ENCODE measurements at regions not wholly inside any gene's neighbourhood (a gene's known extent, or its start where the extent isn't known, plus 50 kb on each side); places are given as distances from the start of the nearest gene placed in this dataset.
"Not testable (repeated sequence)": the region's sequence is repeated elsewhere in the genome, so short reads cannot be mapped to it uniquely, and the experiment has no call there.

DNA sequence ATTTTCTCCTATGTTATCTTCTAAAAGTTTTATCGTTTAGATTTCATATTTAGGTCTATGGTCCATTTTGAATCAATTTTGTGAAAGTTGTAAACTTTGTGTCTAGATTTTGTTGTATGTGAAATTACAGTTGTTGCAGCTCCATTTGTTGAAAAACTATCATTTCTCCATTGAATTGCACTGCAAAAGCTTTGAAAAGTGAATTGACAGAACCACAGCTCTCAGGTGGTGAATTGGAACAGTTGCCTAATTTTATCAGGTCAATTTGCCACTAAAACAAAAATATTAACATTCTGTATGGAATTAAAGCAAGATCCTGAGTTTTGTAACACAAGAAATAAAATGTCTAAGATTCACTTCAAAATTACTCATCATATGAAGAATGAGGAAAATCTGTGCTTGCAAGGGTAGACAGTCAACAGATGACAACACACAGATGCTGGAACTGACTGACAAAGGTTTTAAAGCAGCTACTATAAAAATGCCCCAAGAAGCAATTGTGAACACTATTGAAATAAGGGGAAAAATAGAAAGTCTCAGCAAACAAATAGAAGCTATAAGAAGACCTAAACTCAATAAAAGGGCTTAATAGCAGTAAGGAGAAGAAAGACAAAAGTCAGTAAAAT lies 346.7 kb downstream of the PAX1 start:
- no peak for DNase-seq

DNA sequence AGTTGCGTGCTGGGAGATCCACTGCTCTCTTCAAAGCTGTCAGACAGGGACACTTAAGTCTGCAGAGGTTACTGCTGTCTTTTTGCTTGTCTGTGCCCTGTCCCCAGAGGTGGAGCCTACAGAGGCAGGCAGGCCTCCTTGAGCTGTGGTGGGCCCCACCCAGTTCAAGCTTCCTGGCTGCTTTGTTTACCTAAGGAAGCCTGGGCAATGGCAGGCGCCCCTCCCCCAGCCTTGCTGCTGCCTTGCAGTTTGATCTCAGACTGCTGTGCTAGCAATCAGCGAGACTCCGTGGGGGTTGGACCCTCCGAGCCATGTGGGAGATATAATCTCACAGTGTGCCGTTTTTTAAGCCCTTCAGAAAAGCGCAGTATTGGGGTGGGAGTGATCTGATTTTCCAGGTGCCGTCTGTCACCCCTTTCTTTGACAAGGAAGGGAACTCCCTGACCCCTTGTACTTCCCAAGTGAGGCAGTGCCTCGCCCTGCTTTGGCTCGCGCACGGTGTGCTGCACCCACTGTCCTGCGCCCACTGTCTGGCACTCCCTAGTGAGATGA lies 340.6 kb downstream of the PAX1 start:
- not testable (repeated sequence) for DNase-seq

DNA sequence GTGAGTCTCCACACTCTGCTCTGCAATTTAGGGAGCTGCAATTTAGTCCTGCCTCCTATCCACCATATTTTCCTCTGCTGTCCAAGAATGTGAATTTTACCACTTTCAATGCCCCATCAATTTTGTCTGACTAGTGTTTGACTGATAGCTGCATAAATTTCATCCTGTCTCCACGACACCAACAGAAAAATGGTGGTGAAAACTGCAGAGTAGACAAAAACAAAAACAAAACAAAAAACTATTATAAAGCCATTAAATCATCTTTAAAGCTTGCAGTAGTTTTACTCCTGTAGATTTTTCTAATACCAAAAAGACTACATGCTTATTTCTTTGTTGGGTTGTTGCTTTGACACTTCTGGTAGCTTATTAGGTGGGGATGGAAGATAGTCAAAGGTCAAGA lies 322.0 kb downstream of the PAX1 start:
- DNase-seq, result no peak

DNA sequence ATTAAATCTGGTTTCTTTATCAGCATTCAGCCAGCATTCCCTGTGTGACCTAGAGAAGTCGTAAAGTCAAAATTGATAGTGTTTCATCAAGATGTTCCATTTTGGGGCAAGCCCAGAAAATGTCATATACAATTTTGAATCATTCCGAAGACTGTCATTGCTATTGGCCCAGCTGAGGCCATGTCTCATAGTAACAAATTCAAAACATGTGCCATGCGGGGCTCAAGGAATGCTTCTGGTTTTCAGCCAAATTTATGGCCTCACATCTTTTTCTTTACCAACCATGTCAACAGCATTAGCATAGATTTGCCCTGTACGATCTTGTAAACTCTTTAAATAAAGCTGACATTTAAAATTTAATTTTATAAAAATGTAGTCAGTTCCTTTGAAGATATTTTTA lies 314.7 kb downstream of the PAX1 start:
- no peak for DNase-seq

DNA sequence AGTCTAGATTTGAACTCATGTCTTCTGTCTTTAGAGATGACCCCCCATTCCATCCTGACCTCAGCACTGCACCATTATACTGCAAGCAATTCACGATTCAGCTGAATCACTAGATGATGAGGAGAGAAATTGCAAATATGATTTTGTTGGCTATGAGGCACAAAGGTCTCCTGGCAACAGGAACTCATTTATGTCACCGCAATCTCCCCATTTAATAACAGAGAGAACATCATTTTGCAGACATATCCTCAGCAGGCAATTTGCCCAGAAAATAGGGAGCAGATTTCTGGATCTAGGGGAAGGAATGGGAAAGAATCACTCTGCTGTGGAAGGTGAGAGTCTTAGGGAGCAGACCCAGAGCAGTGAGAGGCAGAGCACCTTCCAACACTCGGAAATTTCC lies 303.0 kb downstream of the PAX1 start:
- no peak for DNase-seq

DNA sequence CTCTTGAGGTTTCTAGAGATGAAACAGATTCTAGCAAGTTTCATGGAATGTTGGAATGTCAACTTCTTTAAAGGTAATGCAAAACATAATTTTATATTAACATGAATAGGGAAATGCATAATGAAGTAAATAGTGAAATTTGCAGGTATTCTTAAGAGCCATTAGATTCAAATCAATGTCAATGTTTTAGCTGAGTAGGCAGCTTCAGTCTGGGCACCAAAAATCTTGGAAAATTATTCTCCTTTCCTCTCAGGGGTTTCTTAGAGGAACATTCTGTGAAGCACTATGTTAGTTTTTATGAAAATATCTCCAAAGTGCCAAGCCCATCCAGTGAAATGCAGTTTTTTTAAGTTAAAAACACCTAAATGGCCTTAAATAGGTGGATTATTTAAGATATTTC lies 300.8 kb downstream of the PAX1 start:
- no peak for DNase-seq

DNA sequence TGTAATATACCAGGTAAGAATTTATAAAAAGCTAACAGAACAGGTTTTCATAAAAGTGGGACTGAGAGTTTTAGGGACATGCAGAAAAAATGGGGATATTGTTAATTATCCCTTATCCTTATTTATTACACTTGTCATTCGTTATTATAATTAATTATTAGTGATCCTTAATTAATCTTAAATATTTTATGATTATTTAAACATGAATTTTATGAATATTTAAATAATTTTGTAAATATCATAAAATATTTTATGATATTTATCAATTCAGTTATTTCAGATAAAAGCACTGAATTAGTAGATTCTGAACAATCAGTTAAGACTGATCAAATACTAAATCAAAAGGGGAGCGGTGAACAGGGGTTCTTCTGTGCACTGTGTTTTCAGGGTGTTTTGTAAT lies 300.1 kb downstream of the PAX1 start:
- no peak for DNase-seq

DNA sequence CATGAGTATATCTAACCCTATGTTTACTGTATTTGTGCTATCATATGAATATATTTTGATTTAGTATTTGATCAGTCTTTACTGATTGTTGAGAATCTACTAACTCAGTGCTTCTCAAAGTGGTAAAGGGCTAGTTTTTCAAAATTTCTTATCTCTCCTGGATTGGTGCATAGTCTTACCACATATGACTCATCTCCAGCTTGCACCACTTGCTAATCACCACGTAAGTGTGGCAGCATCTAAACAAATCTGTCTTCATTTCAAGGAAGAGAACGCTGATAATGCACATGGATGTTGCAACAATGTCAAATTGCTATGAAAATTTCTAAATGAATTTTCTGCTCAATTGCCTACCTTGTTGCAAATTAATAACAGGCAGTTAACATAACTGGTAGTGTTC lies 299.5 kb downstream of the PAX1 start:
- no peak for DNase-seq

DNA sequence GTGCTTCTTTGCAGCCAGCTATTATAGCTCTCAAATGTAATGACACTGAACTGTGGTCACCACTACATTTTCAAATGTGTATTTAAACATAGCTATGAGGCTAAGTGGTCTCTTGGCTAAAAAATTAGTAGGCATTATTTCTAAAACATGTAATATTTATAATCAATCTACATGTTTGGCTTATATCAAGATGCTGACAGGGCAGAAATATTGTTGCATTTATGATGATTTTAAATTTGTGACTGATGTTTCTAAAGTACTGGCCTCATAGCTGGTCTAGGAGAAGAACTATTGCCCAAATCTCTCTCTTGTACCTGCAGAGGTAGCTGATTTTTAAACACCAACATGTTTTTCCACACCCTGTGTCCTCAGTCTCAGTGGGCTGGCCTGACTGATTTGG lies 298.2 kb downstream of the PAX1 start:
- DNase-seq, result no peak

DNA sequence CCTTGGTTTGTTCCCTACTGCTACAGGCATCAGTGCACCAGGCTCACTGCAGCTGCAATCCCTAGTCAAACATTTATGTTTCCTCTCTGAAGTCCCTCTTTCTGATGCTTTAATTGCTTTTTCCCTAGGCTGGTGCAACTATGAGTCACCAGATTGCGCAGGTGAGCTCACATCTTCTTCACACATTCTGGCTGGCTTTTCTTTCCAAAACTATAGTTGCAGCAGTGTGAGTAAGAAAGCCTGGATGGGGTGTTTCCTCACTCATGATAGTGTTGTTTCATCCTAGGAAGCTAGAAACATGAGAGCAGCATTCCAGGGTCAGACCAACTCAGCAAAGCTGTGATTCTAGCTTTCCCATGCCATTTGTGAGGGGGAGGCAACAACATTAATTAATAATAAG lies 296.4 kb downstream of the PAX1 start:
- DNase-seq, result no peak

DNA sequence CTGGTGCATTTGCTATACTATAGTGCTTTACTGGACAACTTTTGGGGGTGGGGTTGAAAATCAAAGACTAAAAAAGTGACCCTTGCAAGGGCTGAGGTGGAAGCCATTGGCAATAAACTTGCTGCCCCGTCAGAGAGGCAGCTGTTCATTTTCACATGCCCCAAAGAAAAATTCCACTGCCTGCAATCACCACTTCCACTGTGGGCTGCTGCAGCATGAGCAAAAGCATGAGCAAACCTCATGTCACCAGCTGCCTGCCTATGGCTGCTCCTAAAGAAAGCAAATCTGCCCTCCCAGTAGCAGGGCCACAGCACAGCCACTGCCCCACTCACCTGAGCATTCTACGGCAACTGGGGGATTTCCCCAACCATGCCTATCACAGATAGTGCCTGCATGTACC lies 290.0 kb downstream of the PAX1 start:
- no peak for DNase-seq

DNA sequence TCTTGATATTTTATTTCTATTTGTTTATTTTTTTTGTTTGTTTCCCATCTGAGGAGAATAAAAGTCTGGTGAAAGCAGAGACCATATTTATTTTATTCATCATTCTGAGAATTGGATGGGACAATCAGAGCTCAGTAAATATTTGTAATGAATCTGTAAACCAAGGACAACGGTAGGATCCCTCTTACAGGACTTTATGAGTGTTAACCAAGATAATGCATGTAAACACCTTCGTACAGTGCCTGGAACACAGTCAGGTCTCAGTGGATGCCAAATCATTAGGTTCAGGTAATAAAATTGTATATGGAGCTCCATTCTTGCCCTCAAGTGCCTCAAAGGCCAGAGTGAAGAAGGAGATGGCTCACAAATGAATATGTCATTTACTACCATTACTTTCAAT lies 288.7 kb downstream of the PAX1 start:
- no peak for DNase-seq

DNA sequence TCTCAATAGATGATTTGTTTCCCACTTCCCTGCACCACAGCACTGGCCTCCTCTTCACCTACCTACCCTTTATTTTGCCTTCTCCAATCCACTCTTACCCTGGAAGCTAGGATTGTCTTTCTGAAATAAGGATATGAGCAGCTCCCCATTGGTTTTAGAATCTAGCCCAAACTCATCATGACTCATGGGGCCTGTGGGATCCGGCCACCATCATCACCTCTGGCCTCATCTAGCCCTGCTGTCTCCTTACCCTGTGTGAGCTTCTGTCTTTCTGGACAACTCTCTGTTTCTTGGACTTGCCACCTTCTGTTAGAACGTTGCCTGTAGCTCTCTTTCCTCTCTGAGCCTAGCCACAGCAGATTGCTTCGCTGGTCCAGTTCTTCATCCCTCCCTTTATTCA lies 277.1 kb downstream of the PAX1 start:
- no peak for DNase-seq

DNA sequence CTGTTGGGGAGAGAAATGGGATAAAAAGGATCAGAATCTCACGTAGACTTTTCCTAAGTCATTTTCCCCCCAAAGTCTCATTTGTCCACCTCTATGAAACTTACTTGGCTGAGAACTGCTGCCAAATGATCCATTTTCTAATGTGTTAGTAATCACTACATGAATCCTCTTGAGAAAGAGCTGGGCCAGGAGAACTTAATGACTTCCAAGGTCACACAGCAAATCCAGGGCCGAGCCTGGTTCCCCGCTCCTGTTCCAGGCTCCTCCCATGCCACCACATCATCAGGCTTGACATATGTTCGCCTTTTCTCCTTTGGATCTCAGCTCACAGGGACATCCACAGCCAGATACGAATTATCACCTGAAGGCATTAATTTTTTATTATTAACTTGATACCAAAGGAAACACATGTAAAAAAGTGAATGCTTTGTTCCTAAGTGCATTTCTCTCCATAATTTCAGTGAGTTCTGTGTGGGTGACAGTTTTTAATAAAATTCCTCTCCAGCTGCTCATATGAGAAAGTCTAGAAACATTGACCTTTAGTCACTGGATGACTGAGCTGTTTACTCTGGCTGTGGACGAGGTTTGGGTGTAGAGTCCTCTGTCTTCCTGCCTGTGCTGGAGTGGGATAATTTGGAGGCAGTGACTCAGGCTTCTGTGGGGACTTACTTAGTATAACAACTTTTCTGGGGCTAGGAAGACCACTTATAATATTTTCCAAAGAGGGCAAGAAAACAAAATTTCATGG lies 276.3 kb downstream of the PAX1 start:
- no peak for DNase-seq

DNA sequence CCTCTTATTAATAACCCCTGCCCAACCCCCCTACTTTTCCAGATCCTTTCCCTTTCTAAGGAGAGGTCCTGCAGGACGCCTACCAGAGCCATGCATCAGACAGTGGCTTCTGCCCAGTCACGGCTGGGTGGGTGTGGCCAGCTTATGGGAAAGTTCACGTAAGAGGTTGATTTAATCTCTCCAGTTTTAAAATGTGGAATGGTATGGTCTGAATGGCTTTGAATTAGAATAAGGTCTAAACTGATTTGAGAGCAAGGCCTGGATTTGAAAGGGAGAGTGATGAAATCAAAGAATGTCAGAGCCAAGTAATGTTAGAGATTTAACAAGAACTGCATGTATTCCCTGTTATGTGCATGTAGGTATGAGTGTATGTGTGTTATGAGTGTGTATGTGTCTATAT lies 275.7 kb downstream of the PAX1 start:
- DNase-seq, result no peak

DNA sequence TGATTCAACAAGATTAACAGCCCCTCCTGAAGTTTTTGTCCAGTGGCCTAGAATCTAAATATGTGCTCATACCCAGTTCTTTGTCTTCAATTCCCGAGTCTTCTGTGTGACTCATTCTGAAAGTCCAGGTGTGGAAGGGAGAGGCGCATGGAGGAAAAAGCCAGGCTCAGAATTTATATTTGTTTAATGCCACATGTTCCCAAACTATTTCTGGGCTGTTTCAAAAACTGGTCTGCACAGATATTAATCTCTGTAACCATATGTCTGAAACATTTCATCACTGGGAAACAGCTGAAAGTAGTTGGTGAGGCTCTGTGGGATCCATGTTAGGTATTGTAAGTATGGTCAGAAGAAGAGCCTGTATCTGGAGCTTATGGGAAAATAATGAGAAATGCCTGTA lies 266.0 kb downstream of the PAX1 start:
- DNase-seq, result no peak

DNA sequence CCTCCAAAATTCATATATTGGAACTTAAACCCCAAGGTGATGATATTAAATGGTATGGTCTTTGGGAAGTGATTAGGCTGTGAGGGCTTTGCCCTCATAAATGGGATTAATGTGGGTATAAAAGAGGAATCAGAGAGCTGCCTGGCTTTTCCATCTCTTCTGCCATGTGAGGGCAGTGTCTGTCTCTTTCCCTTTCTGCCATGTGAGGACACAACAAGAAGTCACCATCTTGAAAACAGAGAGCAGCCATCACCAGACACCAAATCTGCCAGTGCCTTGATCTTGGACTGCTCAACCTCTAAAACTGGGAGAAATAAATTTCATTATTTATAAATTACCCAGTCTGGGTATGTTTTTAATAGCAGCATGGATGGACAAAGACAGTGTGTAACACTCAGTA lies 263.0 kb downstream of the PAX1 start:
- DNase-seq, result no peak

DNA sequence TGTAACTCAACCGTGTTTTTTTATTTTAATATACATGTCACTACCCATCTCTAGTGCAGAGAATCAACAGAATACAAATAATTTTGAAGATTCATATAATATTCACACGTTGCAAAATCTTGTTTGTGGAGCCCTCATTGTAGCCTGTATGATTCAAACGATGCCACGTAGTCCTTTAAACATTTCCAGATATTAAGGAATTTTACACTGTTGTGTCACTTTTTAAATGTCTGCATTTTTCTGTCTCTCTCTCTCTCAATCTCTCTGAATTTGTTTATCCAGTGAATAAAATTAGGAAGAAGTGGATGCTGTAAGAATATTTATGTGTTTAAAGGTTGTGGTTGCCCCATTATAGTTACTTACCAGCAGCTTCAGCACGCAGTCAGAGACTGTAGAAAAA lies 262.0 kb downstream of the PAX1 start:
- DNase-seq, result no peak

DNA sequence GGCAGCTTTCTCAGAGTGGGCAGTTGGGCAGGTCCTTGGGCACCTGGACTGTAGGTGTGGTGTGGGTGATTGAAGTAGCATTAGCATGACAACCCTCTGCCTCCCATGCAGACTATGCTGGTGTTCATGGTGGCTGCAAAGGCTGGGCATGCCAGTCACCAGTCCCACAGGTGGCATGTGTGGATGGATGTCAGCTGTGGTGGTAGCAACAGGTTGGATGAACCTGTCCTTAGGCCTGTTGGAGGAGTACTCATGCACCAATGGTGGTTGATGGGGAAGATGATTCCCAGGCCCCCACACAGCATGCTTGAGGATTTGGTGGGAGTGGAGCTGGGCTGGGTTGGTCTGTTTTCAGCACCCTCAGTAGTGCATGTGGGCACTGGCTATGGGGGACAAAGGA lies 251.1 kb downstream of the PAX1 start:
- no peak for DNase-seq

DNA sequence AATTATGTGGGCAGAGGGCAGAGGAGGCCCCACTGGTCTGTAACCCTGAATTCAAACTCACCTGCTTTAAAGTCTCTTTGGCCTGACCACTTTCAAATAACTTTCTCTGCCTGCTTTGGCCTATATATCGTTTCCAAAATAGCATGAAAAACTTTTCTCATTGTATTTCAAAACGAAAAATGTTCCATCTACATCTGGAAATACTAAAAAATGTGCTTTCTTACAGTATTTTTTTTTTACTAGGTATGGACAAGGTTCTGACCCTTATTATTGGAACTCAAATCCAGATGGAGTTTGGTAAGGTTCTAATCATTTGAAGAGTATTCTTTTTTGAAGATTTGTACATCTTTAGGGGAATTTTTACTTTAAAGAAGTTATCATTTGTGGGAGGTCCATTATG lies 241.9 kb downstream of the PAX1 start:
- DNase-seq, result no peak

DNA sequence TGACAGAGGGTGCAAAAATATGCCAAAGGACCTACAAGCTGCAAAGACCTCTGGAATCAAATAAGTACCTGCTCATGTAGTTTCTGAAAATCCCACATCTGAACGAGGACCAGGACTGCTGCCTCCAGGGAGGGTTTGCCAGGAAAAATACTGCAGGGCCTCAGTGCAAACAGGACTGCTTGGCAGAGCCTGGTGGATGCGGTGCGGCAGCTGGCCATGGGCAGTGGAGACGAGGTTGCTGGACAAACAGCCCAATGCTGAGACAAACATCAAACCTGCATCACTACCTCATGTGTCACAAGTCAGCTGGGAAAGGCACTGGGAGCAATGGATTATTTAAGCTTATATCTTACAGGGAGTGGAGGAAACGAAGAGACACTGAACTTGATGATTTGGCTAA lies 238.8 kb downstream of the PAX1 start:
- DNase-seq, result no peak

DNA sequence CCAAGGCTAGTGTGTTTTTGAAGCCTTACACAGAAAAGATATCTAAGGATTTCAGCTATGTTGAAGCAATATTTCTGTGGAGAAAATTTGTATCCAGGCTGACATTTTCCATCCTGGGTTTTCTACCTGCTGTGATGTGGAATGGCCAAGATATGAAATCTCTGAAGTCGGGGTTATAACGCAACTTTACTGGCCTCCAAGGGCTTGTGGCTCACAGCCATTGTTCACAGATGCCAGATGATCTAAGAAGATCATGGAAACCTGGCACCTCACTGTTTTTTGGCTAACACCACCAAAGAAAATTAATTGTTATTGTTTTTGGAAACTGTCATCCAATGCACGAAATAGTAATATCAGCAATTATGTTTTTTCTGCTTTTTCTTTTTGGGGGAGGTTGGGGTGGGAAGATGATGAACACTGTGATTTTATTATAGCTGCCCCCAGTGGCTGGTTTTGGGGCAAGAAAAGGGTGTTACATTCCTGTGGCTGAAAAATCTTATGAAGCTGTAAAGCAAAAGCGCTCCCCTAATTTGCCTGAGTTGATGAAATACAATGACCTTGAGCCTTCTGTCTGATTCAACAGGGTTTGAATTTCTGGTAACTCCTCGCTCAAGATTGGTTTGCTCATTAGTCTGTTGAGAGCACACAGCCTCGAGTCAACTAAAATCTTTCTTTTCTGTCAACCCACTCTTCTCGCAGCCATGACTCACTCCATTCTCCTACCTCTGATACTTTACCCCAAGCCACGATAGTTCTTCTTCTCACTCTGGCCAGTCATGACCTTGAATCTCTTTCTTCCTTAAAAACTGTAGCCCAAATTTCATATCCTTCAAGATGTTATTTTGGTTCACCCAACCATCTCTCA lies 236.7 kb downstream of the PAX1 start:
- no peak for DNase-seq

DNA sequence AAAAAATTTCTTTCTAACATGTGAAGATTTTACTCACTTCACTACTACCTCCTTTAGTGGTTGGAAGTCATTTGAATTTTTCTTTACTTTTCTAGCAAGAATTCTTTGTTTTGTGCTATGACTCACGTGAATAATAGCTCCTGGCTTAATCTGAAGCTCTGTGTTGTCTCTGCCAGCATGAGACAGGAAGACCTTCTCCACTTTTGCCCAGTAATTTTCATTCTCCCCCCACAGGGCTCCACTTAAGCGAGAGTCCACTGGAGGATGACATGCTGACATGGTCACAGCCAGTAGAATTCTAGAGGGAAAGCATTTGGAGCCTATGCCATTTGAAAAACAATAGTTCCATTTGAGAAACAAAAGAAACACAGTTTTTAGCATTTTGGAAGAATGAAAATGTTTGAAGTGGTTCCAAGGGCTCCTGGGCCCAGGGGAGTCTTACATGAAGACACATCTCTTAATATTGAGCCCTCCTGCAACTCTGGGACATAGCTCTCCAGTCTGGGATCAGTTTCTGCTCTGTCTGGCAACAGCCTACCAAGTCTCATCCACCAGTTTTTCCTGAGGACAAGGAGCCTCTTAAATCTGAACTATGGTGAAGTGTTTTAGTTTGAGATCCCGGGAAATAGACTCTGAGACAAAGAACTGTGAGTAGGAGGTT lies 231.4 kb downstream of the PAX1 start:
- DNase-seq, result no peak

Measured in hematopoietic multipotent progenitor cell treated with erythropoietin and hydrocortisone succinate and interleukin-3 and kit ligand, for 8 days (in vitro differentiated cells).